GM19463 (cell line): ENCODE measurements at regions not wholly inside any gene's neighbourhood (a gene's known extent, or its start where the extent isn't known, plus 50 kb on each side); places are given as distances from the start of the nearest gene placed in this dataset.
"Not testable (repeated sequence)": the region's sequence is repeated elsewhere in the genome, so short reads cannot be mapped to it uniquely, and the experiment has no call there.

Experiments used
- ATAC-seq: cut with Tn5 transposase; IDR thresholded peaks from one replicate; pipeline ENCODE4 v1.9.1; 2021; ENCODE audit warnings: mild to moderate bottlenecking, moderate library complexity; ENCODE audit not compliant: unreplicated experiment

DNA sequence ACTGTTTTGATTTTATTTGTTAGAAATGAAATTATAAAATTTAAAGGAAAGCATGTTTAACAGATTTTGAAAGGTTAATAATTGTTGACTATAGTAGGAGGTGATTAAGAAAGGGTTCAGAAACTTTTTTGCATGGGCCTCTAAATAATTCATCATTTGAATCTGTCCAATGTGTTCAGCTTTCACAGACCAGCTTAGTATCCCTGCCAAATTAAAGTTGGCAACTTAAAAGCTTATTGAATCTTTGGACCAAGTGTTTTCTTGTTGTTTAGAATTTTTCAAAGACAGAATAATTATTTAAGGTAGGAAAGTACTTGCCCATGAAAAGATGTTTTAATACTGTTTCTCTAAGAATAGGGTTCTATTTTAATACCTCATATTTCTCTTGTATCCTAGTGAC, 466.0 kb downstream of the GJA1 start:
- ATAC-seq, result no peak

DNA sequence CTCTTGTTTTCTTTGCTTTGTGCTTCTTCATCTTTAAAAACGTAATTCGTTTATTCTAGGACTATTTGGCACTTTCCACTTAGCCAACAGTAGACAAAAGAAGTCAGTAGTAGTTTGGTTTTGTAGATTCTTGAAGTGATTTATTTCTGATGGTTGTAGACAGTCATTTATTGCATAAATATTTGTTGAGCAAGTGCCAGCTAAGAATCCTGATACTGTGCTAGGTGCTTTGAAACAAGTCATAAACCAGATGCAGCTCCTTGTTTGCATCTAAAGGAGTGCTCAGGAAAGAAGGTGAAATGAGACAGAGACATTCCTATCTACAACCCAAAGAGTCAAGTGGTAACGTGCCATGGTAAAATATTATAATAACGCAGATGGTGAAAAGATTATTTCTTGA, 469.1 kb downstream of the GJA1 start:
- ATAC-seq, result no peak

DNA sequence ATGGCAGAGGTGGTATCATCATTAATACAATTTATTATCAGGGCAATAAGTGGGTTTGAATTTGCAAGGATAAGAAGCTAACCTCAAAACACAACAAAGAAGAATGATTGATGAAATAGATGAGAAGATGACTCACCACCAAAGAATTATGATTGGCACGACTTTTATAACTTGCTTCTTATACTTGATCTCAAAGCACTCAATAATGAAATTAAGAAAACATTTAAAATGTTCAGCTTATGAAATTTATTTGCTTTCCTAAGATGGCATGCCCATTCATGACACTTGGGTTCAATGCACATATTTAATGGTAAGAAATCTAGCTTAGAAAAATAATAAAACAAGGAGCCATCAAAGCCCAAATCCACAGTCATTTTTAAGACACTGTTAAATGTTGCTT, 477.5 kb downstream of the GJA1 start:
- ATAC-seq, result no peak

DNA sequence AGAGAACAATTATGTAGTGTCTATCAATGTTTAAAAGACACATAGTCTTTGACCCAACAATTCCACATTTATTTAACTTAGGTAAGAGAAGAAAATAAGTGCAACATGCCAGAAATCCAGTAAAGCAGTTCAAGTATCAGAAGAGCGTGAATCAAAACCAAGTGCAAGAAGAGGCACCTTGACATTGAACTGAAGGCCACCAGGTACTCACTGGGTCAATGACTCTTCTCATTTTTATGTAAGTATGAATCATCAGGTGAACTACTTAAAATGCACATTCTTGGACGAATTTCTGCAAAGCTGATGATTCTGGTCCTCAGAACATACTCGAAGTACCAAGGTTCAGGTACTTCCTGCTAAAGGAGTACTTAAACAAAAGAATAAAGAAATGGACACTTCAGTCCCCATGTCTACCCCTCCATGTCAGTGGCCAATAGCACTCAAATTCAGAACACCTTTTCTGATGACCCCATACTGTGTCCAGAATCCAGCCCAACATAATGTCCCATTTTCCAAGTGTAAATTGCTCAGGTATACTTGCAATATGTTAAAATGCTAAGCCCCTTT, 481.9 kb downstream of the GJA1 start:
- no peak for ATAC-seq

DNA sequence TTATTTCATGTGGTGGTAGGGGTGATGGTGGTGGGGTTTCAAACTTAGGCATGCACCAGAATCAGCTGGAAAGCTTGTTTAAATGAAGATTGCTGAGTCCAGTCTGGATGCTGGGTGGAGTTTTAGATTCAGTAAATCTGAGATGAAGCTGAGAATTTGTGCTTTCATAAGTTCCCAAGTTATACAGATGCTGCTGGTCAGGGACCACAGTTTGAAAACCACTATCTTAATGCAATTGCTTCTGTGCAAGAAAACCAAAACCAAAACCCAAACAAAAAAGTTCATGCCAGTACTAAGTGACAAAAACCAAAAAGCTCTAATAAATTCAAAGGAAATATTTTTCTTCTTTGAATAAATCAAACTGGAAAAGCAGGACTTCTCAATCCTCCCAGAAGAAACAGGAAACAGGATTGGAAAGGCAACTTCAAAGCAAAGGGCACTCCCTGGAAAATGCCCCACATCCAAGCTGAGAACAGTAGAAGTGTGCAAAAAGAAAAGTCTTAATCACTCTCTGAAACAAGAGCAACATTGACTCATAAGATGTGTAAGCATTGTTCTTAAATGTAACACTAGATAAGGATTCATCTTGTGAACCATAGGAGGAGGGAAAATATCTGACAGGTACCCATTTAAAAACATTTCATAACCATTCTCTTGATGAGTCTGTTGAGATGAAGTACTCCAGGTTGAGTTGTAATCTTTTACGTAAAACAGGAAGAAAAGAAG, 481.5 kb upstream of the HSF2 start:
- ATAC-seq, result no peak

DNA sequence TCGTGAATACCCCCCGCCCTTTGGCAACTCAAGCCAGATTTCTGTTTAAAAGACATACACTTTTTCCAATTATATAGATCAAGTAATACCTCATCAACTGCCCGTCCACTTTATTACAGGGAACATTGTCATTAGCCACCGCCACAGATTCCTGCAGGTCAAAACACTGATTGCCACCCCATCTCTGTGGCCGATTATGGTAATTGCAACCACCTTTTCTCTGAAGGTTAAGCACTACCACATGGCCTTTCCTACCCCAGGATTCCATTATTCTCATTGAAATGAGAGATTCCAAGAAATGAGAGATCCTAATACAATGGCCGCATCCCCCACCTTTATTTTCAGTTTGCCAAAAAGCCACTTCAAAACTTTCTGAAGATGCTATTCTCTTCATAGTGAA, 478.8 kb upstream of the HSF2 start:
- ATAC-seq, result no peak

DNA sequence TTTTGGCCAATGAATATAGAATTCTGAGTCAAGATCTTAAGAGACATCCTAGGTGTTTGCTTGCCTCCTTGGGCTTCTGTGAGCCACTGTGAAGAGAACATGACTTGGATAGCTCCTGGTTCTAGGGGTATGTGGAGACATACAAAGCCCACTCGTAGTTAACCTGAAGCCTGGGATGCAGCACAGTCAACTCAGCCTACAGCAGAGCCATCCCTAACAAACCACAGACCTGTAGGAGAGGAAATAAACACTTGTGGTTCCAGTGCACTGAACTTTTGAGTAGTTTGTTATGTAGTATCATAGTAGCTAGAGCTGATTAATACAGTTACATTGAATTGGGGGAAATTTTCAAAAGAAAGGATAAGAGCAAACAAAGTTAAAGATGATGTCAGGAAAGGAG, 474.4 kb upstream of the HSF2 start:
- ATAC-seq, result no peak

DNA sequence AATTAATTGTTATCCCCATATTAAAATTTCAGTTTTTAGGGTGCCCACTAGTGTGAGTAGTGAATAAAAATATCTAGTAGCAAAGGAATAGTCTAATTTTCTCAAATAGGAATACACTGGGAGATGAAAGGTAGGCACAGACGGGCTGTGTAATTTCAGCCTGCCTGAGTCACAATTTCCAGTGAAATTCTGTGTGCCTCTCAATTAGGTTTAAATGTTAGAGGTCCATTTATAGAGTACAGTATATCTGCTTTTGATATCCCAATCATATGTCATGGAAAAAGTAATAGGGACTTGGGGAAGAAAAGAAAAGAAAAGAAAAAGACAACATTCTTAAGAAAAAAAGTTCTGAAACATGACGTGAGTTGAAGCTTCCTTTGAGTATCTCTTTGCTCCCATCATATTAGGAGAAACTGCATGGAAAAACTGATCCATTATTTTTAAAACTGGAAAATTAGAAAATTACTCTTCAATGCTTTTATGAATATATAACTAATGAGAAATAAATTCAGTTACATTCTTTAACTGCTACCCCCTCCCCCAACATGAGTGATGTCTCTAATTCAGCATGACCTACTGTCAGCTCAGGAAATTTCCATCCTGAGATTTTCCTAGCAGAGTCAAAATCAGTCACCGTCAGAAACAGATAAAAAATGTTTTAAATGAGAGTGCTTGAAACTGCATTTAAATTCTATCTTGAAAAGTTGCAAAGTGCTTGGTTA, 473.8 kb upstream of the HSF2 start:
- ATAC-seq, result no peak

DNA sequence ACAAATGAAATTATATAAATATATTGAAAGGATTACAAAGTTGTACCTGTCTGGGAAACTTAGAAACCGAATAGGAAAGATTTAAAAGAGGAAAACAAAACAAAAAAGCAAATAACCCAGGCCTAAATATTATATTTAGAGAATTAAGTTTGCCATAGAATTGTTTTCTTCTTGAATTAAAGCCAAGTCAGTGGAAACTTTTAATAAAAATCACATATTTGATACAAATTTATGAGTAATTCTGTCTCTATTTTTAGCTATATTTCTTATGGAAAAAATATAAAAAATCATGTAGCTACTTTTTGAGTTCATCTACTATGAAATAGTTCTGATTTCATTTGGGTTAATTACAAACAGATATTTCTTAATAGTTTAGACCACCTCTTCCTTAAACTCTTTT, 470.2 kb upstream of the HSF2 start:
- no peak for ATAC-seq

DNA sequence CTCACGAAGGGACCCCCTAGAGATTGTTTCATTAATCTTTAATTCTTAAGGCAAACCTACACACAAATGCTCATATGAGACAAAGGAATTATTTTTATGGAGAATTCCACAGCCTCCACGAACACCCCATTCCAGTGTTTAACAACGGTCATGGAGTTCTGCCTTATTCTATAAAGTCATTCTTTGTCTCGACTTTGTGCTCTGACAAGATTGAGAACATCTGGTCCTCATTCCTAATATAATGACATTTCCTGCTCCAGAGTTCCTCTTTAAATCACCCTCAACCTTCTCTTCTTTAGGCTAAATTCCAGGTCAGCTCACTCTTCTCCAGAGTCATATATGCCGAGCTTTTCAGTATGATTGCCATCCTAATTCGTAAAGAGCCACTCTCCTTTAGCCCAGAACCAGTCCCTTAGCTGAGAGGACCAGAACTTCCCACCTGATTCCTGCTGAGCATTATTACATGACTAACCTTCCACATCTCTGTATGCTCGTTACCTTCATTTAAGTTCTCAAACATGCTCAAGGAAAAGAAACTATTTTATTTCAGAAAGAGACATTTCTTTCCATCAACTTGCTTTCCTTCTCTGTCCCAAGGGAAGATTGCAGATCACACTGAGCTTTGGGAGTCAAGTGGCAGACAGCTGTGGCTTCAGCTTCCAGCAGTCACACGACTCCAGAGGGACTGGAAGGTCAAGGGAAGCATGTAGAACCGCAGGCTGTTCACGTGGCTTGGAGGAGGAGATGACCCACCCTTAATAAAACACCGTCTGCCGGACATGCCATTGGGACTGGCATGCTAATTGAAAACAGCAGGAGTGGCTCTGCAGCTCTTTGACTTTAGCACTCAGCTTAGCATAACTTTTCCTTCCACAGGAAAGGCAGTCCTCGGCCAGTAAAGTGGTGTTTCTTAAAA, 467.1 kb upstream of the HSF2 start:
- ATAC-seq, result no peak

DNA sequence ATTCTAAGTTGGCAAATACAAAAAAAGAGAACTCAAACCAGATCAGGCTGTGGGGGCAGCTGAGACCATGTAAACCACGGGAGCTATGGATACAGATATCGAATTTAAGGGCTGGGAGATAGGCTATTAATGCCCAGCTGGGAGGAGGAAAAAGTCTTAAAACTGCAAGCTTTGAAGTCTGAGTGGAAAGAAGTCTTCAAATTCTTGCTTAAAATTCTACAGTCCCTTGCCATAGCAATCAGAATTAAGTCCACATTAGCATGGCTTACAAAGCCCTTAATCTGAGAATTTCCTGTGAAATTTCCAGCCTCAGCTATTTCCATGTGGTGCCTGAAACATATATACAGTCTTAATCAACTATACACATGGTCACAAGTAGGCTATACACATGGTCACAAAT, 465.0 kb upstream of the HSF2 start:
- ATAC-seq, result no peak

DNA sequence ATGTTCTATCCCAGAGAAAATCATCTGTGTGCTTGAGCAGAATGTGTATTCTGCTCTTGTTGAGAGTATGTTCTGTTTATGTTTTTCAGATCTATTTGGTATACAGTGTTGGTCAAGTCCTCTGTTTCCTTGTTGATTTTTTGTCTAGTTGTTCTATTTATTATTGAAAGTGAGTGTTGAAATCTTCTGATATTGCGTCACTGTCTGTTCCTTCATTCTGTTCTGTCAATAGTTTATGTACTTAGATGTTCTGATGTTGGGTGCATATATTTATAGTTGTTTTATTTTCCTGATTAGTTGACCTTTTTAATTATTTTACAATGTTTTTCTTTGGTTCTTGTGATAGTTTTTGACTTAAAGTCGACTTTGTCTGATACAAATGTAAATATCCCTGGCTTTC, 458.7 kb upstream of the HSF2 start:
- ATAC-seq, result no peak

DNA sequence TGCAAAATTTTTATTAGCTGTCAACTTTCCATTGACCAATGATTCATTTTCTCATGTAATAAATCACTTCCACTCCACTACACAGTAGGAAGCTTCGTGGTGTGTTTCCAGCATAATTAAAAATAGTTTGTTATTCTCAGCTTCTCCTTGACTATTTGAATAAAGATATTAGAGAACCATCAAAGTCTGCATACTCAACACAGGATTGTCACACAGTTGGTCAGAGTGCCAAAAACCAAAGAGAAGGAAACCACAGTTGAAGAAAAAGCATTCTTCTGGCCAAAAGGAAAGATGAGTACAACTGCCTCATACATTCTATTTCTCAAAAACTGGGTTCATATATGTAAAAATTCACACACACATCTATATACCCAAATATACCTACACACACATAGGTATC, 455.1 kb upstream of the HSF2 start:
- ATAC-seq, result no peak

DNA sequence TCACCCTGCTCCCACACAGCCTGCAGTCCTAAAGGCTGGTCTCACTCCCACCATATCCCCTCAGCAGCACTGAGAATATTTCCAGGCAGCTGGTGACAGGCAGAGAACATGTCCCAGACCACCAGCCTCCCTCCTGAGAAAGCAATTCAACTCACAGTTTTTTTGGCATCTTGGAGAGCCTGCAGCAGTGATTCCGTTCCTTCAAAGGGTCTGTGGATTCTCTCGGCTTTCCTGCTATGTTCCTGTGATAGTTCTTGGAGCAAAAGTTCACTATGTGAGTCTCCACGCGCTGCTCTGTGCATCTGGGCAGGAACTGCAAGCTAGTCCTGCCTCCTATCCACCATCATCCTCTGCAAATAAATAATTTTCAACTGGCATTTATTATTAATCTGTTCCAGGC, 448.3 kb upstream of the HSF2 start:
- ATAC-seq, result no peak

DNA sequence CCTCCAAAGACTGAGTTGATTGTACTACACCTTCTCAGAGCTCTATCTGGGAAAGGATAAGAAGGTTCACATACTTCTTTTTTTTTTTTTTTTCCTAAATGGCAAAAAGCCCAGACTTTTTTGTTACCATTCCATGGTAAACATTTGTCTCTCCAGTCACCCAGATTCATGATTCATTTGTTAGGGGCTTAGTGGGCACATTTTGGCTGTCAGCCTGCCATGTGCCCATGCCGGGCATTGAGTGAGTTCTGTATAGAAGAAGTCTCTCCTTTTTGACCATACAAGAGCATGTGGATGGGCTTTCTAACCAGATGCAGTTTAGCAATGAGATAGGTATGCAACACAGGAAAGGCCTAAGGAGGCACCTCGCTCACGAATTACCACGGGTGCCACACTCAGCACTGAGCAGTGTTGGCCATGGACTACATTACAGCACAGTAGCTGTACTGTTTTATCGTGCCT, 447.5 kb upstream of the HSF2 start:
- ATAC-seq, result no peak

DNA sequence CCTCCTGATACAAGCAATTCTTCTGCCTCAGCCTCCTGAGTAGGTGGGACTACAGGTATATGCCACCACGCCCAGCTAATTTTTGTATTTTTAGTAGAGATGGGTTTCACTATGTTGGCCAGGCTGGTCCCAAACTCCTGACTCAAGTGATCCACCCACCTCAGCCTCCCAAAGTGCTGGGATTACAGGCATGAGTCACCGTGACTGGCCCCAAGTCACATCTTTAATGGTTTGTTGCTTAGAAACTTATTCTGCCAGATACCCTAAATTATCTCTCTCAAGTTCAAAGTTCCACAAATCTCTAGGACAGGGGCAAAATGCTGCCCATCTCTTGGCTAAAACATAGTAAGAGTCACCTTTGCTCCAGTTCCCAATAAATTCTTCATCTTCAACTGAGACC, 444.1 kb upstream of the HSF2 start:
- ATAC-seq, result not testable (repeated sequence)

DNA sequence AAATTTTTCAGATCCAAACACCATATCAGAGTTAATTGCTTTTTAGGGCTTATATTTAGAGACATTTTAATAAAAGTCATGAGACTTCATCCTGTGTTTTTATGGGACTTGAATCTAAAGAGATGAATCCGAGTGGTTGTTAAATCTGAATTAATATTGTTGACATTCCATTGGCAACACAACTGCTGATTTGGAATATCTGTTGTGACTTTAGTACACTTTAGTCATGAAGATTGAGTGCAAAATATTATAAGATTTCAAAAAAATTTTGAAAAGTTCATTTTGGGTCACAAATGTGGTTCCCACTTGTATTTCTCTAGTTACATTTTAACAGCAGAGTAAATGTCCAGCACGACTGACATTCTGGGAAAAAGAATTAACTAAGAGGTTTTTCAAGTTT, 442.7 kb upstream of the HSF2 start:
- no peak for ATAC-seq

DNA sequence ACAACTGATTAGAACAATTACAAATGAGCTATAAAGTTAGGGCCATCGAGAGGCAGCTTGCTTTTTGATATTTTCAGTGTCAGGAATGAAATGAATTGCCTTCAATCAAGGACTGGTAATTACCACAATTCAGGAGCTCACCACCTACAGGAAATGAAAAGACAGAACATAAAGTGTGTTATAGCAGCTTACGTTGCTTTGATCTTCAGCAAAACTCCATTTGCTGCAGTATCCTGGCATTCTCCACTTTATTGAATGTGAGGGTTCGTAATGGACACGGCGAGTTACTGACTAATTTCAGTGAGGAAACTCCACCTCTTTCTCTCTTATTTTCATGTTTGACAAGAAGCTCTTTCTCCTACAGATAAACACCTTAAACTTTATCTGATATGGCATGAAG, 440.0 kb upstream of the HSF2 start:
- no peak for ATAC-seq

DNA sequence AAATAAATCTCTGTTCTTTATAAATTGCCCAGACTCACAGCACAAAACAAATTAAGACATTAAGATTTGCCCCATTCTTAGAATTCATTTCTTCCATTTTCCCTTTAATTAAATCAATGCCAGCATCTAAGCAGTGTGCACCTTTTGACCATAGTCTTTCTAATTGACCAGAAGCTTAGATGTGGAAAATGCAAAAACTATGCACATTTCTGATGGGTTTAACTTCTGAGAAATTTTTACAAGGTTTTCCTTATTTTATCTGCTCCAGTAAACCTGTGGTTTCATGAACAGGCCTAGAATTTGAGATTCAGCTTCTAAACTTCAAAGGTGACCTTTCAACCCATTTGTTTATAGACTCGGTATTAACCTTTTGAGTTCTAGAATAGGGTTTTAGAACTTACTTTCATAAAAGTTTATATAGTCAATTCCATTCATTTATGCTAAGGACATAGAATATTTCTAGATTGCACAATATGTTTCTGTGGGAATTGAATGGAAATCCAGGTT, 437.8 kb upstream of the HSF2 start:
- ATAC-seq, result no peak

DNA sequence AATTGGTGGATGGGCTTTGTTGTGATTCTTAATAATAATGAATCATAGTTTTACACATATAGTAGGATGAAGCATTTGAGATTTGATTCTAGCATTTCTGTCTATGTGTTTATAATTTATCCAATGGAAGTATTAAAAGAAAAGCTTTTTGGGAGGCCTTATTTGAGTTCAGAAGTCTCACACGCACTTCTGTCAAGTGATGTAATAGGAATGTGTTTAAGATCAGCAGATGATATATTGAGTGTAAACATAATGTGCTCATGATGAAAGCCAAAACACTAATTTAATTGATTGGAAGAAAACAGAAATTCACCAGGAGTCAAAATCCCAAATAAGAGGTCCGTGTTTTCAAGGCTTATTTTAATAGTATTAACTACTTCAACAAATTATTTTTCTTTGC, 435.6 kb upstream of the HSF2 start:
- no peak for ATAC-seq

DNA sequence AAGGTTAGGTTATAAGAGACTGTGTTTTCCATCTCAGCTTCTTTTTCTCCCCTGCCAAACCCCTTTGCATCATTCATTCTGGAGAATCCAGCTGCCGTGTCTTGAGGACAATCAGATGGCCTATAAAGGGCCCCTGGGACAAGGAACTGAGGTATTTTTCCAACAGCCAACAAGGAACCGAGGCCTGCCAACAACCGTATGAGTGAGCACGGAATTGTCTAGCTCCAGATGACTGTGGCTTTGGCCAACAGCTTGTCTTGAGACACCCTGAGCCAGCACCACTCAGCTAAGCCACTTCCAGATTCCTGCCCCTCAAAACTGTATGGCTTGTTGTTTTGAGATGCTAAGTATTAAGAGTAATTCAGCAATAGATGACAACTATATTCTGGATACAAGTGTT, 433.7 kb upstream of the HSF2 start:
- ATAC-seq, result no peak
